A673 (cell line): ENCODE measurements at regions not wholly inside any gene's neighbourhood (a gene's known extent, or its start where the extent isn't known, plus 50 kb on each side); places are given as distances from the start of the nearest gene placed in this dataset.

Experiments
- BruUV-seq: library from RNA; stranded (reverse); fragments of 400-500 nt; replicated peaks from 2 replicates; lab custom pipeline; 2021; lab: Mats Ljungman, UMichigan
- CTCF ChIA-PET: fragments of 300-600 bp; sonication (Branson Sonifier 250); formaldehyde crosslinking; loops from one replicate; lab custom pipeline; 2022; ENCODE audit warnings: antibody characterized with exemption; lab: Charles Lee
- POLR2A ChIA-PET: fragments of 300-600 bp; sonication (Branson Sonifier 250); formaldehyde crosslinking; loops from one replicate; lab custom pipeline; 2022; ENCODE audit warnings: antibody characterized with exemption; ENCODE audit not compliant: low non-redundant PET; lab: Charles Lee
- DNase-seq: peaks from one replicate; pipeline ENCODE4 v3.0.0-alpha.2; 2015; ENCODE audit warnings: low spot score
- H3K27ac ChIP-seq: fragments of 200-600 bp; sonication (generic); 2 replicates; pipeline ENCODE4 v1.5.1; 2016; ENCODE audit warnings: mixed run types, low read depth, mild to moderate bottlenecking, mixed read lengths, antibody characterized with exemption, low read length; ENCODE audit not compliant: poor library complexity, severe bottlenecking
- H3K27me3 ChIP-seq: fragments of 200-600 bp; sonication (generic); replicated peaks from 2 replicates; pipeline ENCODE4 v1.6.1; 2017; ENCODE audit warnings: mixed run types, low read depth, mild to moderate bottlenecking, mixed read lengths, antibody characterized with exemption, low read length; ENCODE audit not compliant: insufficient read depth, poor library complexity
- H3K36me3 ChIP-seq: fragments of 200-600 bp; sonication (generic); 2 replicates; pipeline ENCODE4 v1.6.1; 2016; ENCODE audit warnings: mixed run types, mild to moderate bottlenecking, mixed read lengths, antibody characterized with exemption, low read length; ENCODE audit not compliant: insufficient read depth, poor library complexity, severe bottlenecking
- H3K4me1 ChIP-seq: fragments of 200-600 bp; sonication (generic); 2 replicates; pipeline ENCODE4 v1.6.1; 2017; ENCODE audit warnings: mixed run types, mild to moderate bottlenecking, mixed read lengths, antibody characterized with exemption, low read length; ENCODE audit not compliant: insufficient read depth, poor library complexity, severe bottlenecking
- H3K4me3 ChIP-seq: fragments of 200-600 bp; sonication (generic); 2 replicates; pipeline ENCODE4 v1.5.1; 2016; ENCODE audit warnings: low read depth, mixed run types, mild to moderate bottlenecking, mixed read lengths, low read length; ENCODE audit not compliant: poor library complexity, severe bottlenecking
- H3K9me3 ChIP-seq: fragments of 200-600 bp; sonication (generic); 2 replicates; pipeline ENCODE4 v1.6.1; 2016; ENCODE audit warnings: mixed run types, low read depth, mild to moderate bottlenecking, mixed read lengths, antibody characterized with exemption, low read length; ENCODE audit not compliant: poor library complexity, severe bottlenecking
- EZH2 ChIP-seq: fragments of 200-600 bp; sonication (generic); IDR thresholded peaks from 2 replicates; pipeline ENCODE4 v1.6.1; 2017; ENCODE audit warnings: borderline replicate concordance, low read depth, mild to moderate bottlenecking, mixed read lengths, antibody characterized with exemption, low read length; ENCODE audit not compliant: poor library complexity, severe bottlenecking
- intact Hi-C: fragments of 100-400 bp; cut with micrococcal nuclease; formaldehyde crosslinking; loops from one replicate; pipeline ENCODE4 v1.10.0; 2022; ENCODE audit not compliant: unreplicated experiment
- TF ChIP-seq, protein P1 (sequence below): fragments of 300-800, 200-600 bp; sonication (generic); conservative IDR thresholded peaks from 2 replicates; pipeline ENCODE4 v1.5.1; 2017; ENCODE audit warnings: low read depth, mild to moderate bottlenecking, antibody characterized with exemption, low read length, moderate library complexity, mixed read lengths

DNA sequence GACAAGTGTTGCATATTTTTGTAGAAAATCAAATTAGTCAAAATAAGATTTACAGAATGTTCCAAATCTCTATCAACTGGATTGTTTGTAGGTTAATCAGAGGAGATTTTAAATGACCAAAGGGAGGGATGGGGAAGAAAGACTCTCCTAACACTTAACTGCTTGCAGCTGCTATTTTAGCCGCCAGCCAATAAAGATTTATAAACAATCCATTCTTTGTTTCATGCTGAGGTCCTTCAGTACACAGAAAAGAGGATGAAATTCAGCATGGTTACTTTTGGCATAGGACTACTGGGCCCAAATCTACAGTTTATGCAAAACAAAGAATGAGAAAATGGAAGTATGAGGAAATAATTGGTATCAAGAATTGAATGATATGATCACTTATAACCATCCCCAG lies 86.4 kb upstream of the FN1 start:
- intact Hi-C loops, result no loop called here
- H3K36me3 ChIP-seq, result no peaks in the 10 kb centered on the region
- no peak overlapping the region for H3K27ac ChIP-seq
- no TSS peak for BruUV-seq
- CTCF ChIA-PET, result interaction anchor here (0.6 kb wide), 1 partner anchor 1015 kb away, joined by 5 read pairs; no protein-coding TSS in a partner anchor
- no peaks in the 10 kb centered on the region for H3K9me3 ChIP-seq
- DNase-seq, result no peak
- H3K4me3 ChIP-seq, result no peak overlapping the region
- POLR2A ChIA-PET, result no interaction called here
- H3K27me3 ChIP-seq, result no peaks in the 10 kb centered on the region
- peaks cover 6% of the 10 kb centered on the region for H3K4me1 ChIP-seq
- TF ChIP-seq EZH2, result no peak
- TF ChIP-seq, protein P1, sequence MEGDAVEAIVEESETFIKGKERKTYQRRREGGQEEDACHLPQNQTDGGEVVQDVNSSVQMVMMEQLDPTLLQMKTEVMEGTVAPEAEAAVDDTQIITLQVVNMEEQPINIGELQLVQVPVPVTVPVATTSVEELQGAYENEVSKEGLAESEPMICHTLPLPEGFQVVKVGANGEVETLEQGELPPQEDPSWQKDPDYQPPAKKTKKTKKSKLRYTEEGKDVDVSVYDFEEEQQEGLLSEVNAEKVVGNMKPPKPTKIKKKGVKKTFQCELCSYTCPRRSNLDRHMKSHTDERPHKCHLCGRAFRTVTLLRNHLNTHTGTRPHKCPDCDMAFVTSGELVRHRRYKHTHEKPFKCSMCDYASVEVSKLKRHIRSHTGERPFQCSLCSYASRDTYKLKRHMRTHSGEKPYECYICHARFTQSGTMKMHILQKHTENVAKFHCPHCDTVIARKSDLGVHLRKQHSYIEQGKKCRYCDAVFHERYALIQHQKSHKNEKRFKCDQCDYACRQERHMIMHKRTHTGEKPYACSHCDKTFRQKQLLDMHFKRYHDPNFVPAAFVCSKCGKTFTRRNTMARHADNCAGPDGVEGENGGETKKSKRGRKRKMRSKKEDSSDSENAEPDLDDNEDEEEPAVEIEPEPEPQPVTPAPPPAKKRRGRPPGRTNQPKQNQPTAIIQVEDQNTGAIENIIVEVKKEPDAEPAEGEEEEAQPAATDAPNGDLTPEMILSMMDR, result no peak

DNA sequence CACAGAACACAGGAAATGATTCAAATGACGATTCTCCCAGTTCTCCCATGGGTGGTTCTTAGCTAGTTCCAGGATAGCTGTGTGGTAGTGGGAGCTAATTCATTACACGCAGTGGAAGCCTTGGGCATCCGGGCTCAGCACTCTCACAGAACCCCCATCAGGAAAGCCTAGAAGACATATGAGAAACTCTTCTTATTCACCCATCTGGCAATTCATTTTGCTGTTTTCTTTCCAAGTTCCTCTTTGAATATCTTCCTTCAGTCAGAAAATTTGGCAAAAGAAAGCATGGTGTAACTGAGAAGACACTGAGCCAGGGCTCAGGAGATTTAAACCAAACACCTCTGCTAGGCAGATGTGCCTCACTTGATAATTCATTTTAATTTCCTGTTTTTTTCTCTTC lies 85.2 kb upstream of the FN1 start:
- BruUV-seq, result no TSS peak
- TF ChIP-seq, protein P1, result no peak
- TF ChIP-seq EZH2, result no peak
- H3K4me1 ChIP-seq, result peaks cover 6% of the 10 kb centered on the region
- ChIA-PET POLR2A (interaction anchor here (0.5 kb wide), 1 partner anchor 8 kb away, joined by 3 read pairs; no protein-coding TSS in a partner anchor), CTCF (no interaction called here)
- no peak for DNase-seq
- no peaks in the 10 kb centered on the region for H3K36me3 ChIP-seq
- no peak overlapping the region for H3K27ac ChIP-seq
- no peaks in the 10 kb centered on the region for H3K27me3 ChIP-seq
- intact Hi-C loops, result no loop called here
- H3K9me3 ChIP-seq, result no peaks in the 10 kb centered on the region
- H3K4me3 ChIP-seq, result no peak overlapping the region

DNA sequence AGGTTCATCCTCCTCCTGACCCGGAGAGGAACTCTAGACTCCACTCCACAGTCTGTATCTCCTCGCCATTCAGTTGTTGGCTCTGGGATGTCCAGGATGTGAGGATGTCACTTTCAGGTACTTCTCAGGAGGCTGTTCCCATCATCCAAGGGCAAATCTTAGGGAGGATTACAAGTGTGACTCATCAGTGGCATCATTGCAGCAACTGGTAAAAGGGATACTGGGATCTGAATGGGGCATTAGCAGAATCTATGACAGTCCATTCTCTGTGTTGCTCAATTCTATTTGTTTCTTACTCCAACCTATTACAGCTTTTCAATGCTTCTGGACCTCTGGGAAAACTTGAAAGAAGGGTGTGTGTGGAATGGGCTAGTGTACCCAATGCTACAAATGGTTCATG lies 81.5 kb upstream of the FN1 start:
- no peak overlapping the region for H3K4me3 ChIP-seq
- H3K36me3 ChIP-seq, result no peaks in the 10 kb centered on the region
- ChIA-PET POLR2A (no interaction called here), CTCF (no interaction called here)
- TF ChIP-seq EZH2, result no peak
- TF ChIP-seq, protein P1, result no peak
- DNase-seq, result no peak
- no TSS peak for BruUV-seq
- H3K27me3 ChIP-seq, result no peaks in the 10 kb centered on the region
- intact Hi-C loops, result no loop called here
- no peak overlapping the region for H3K27ac ChIP-seq
- no peaks in the 10 kb centered on the region for H3K9me3 ChIP-seq
- H3K4me1 ChIP-seq, result peaks cover 6% of the 10 kb centered on the region
